Posterior cingulate gyrus (tissue), 11 donors: ENCODE measurements at regions not wholly inside any gene's neighbourhood (a gene's known extent, or its start where the extent isn't known, plus 50 kb on each side); places are given as distances from the start of the nearest gene placed in this dataset.
"Not testable (repeated sequence)": the region's sequence is repeated elsewhere in the genome, so short reads cannot be mapped to it uniquely, and the experiment has no call there.

ENCODE experiments used
- DNase-seq, 10 donors: peaks; one replicate each; pipeline versions ENCODE4 v3.0.0 to v3.0.0-alpha.2; 2020 to 2021; ENCODE audit warnings: mixed read lengths in 3 of 10
- intact Hi-C: fragments of 100-400 bp; cut with DNase I; formaldehyde crosslinking; loops from one replicate; pipeline ENCODE4 v1.15.1; 2023

GRCh38 chr6:131488780-131489179, 84.2 kb upstream of the ARG1 start:
- no peak for DNase-seq
- intact Hi-C loops: no loop called here

GRCh38 chr6:131490441-131490840, 82.6 kb upstream of the ARG1 start:
- DNase-seq: no peak
- intact Hi-C loops: no loop called here

- no peak for DNase-seq
- intact Hi-C loops: no loop called here
These were observed 80.0 kb upstream of the ARG1 start for GRCh38 chr6:131492932-131493573.

GRCh38 chr6:131504387-131504786, 68.6 kb upstream of the ARG1 start:
- intact Hi-C loops, DNase-seq: not testable (repeated sequence)

- DNase-seq: no peak
- intact Hi-C loops: no loop called here
These were observed 62.9 kb upstream of the ARG1 start for GRCh38 chr6:131510094-131510493.

GRCh38 chr6:131510591-131510990, 62.4 kb upstream of the ARG1 start:
- no peak for DNase-seq
- intact Hi-C loops: no loop called here

GRCh38 chr6:131519670-131520436, 53.2 kb upstream of the ARG1 start:
- peak in 1 of 10 donors; percentile 33 for DNase-seq
- intact Hi-C loops: no loop called here
